ENCODE measurements at regions not wholly inside any gene's neighbourhood (a gene's known extent, or its start where the extent isn't known, plus 50 kb on each side); places are given as distances from the start of the nearest gene placed in this dataset.

DNA sequence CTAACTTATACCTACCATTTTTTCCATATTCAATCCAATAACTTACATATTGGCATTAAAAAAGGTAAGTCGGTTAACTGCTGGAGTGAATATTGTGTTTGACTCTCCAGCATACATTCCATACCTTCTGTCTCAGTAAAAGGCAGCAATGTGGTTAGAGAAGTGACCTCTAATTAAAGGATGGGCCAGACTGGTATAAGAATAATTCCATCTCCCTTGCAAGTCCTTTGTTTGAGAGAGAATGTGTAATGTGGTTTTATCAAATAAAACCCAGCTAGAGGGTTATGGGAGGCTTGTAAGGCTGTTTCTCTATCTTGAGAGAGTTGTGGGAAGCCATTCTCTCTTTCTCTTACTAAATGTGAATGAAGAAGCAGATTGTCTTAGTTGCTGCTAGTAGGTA is 289.3 kb upstream of the TCF4 start:
- WGBS, 2 donors (ENCODE audit: low coverage in 1 of 2), result 91 to 92% methylated on average over 1 of the region's 1 CpG
- no peaks in the 10 kb centered on the region for H3K27me3 ChIP-seq
- H3K27ac ChIP-seq, result no peak overlapping the region
- no peaks in the 10 kb centered on the region for H3K9me3 ChIP-seq
- H3K4me3 ChIP-seq, result no peak overlapping the region
- H3K4me1 ChIP-seq, result no peaks in the 10 kb centered on the region
- ATAC-seq, result no peak
- H3K36me3 ChIP-seq, result no peaks in the 10 kb centered on the region
- TF ChIP-seq POLR2A (IDR thresholded peaks at IDR 0.05) (no peak), POLR2AphosphoS5 (IDR thresholded peaks at IDR 0.05) (no peak), CTCF (IDR thresholded peaks at IDR 0.05) (no peak), EP300 (IDR thresholded peaks at IDR 0.05) (no peak)

- H3K27me3 ChIP-seq, result no peaks in the 10 kb centered on the region
- WGBS, 2 donors (ENCODE audit: low coverage in 1 of 2), result 80 to 92% methylated on average over 1 to 2 of the region's 2 CpGs
- no peaks in the 10 kb centered on the region for H3K4me1 ChIP-seq
- no peaks in the 10 kb centered on the region for H3K9me3 ChIP-seq
- H3K4me3 ChIP-seq, result no peak overlapping the region
- TF ChIP-seq EP300 (IDR thresholded peaks at IDR 0.05), result no peak
- no peak for TF ChIP-seq CTCF (IDR thresholded peaks at IDR 0.05)
- TF ChIP-seq POLR2A (IDR thresholded peaks at IDR 0.05), result no peak
- H3K27ac ChIP-seq, result no peak overlapping the region
- H3K36me3 ChIP-seq, result no peaks in the 10 kb centered on the region
- no peak for ATAC-seq
These were observed 288.3 kb upstream of the TCF4 start for GRCh38 chr18:55876254-55876653.

- Histone ChIP-seq H3K4me3 (no peak overlapping the region), H3K27ac (no peak overlapping the region), H3K4me1 (no peaks in the 10 kb centered on the region), H3K27me3 (no peaks in the 10 kb centered on the region), H3K36me3 (no peaks in the 10 kb centered on the region), H3K9me3 (no peaks in the 10 kb centered on the region)
- ATAC-seq, result no peak
- TF ChIP-seq POLR2AphosphoS5 (IDR thresholded peaks at IDR 0.05), result no peak
- no peak for TF ChIP-seq EP300 (IDR thresholded peaks at IDR 0.05)
- TF ChIP-seq CTCF (IDR thresholded peaks at IDR 0.05), result no peak
- no peak for TF ChIP-seq POLR2A (IDR thresholded peaks at IDR 0.05)
- 25 to 40% methylated on average over 1 to 3 of the region's 3 CpGs for WGBS, 2 donors (ENCODE audit: low coverage in 1 of 2)
These were observed 287.4 kb upstream of the TCF4 start for GRCh38 chr18:55875371-55875901.

- no peak for TF ChIP-seq POLR2AphosphoS5 (IDR thresholded peaks at IDR 0.05)
- TF ChIP-seq CTCF (IDR thresholded peaks at IDR 0.05), result no peak
- no peak for TF ChIP-seq POLR2A (IDR thresholded peaks at IDR 0.05)
These were observed 281.8 kb upstream of the TCF4 start for GRCh38 chr18:55869556-55870501.

GRCh38 chr18:55868909-55869308 is 280.9 kb upstream of the TCF4 start:
- Histone ChIP-seq H3K27ac (no peak overlapping the region), H3K27me3 (no peaks in the 10 kb centered on the region), H3K4me1 (peaks cover 0 to 12% (median 0%) of the 10 kb centered on the region in 3 donors), H3K4me3 (no peak overlapping the region), H3K36me3 (no peaks in the 10 kb centered on the region), H3K9me3 (no peaks in the 10 kb centered on the region)
- TF ChIP-seq POLR2AphosphoS5 (IDR thresholded peaks at IDR 0.05) (no peak), EP300 (IDR thresholded peaks at IDR 0.05) (no peak), POLR2A (IDR thresholded peaks at IDR 0.05) (no peak), CTCF (IDR thresholded peaks at IDR 0.05) (no peak)
- ATAC-seq, result no peak
- WGBS, 2 donors (ENCODE audit: low coverage in 1 of 2), result 82 to 86% methylated on average over 1 of the region's 1 CpG

More at GRCh38 chr18:55869556-55870501, 281.8 kb upstream of the TCF4 start:
- H3K27me3 ChIP-seq, result no peaks in the 10 kb centered on the region
- no peaks in the 10 kb centered on the region for H3K9me3 ChIP-seq
- no peak overlapping the region for H3K27ac ChIP-seq
- H3K4me1 ChIP-seq, result peaks cover 0 to 7% (median 0%) of the 10 kb centered on the region in 3 donors
- no peak overlapping the region for H3K4me3 ChIP-seq
- 52 to 54% methylated on average over 7 of the region's 7 CpGs for WGBS, 2 donors (ENCODE audit: low coverage in 1 of 2)
- H3K36me3 ChIP-seq, result no peaks in the 10 kb centered on the region
- peak; percentile 89 for ATAC-seq

Data from gastroesophageal sphincter (tissue), 4 donors.